ENCODE measurements at regions not wholly inside any gene's neighbourhood (a gene's known extent, or its start where the extent isn't known, plus 50 kb on each side); places are given as distances from the start of the nearest gene placed in this dataset.
A peak's percentile ranks its signal among the peaks of the same experiment; 100 is the strongest.

GRCh38 chr4:62618042-62618441 lies 1417.9 kb downstream of the ADGRL3 start:
- DNase-seq = no peak

GRCh38 chr4:62601737-62602136 lies 1401.6 kb downstream of the ADGRL3 start:
- DNase-seq = no peak

- DNase-seq = peak; percentile 7
Measured at GRCh38 chr4:62595265-62595664, 1395.1 kb downstream of the ADGRL3 start.

- no peak for DNase-seq
Measured at GRCh38 chr4:62591756-62592155, 1391.6 kb downstream of the ADGRL3 start.

- no peak for DNase-seq
Measured at GRCh38 chr4:62588671-62589070, 1388.5 kb downstream of the ADGRL3 start.

GRCh38 chr4:62571494-62571893 lies 1371.4 kb downstream of the ADGRL3 start:
- DNase-seq = no peak

GRCh38 chr4:62560858-62561257 lies 1360.7 kb downstream of the ADGRL3 start:
- no peak for DNase-seq

- no peak for DNase-seq
Measured at GRCh38 chr4:62550121-62550520, 1350.0 kb downstream of the ADGRL3 start.

GRCh38 chr4:62549601-62550000 lies 1349.5 kb downstream of the ADGRL3 start:
- DNase-seq = no peak

GRCh38 chr4:62548765-62549164 lies 1348.6 kb downstream of the ADGRL3 start:
- DNase-seq = no peak

- no peak for DNase-seq
Measured at GRCh38 chr4:62548108-62548524, 1348.0 kb downstream of the ADGRL3 start.

- DNase-seq = no peak
Measured at GRCh38 chr4:62544428-62544827, 1344.3 kb downstream of the ADGRL3 start.

- no peak for DNase-seq
Measured at GRCh38 chr4:62543002-62543401, 1342.9 kb downstream of the ADGRL3 start.

GRCh38 chr4:62533573-62533972 lies 1333.4 kb downstream of the ADGRL3 start:
- no peak for DNase-seq

- DNase-seq = no peak
Measured at GRCh38 chr4:62531731-62532130, 1331.6 kb downstream of the ADGRL3 start.

GRCh38 chr4:62531264-62531663 lies 1331.1 kb downstream of the ADGRL3 start:
- DNase-seq = no peak

GRCh38 chr4:62528874-62529273 lies 1328.7 kb downstream of the ADGRL3 start:
- no peak for DNase-seq

- no peak for DNase-seq
Measured at GRCh38 chr4:62526671-62527070, 1326.5 kb downstream of the ADGRL3 start.

GRCh38 chr4:62523256-62523655 lies 1323.1 kb downstream of the ADGRL3 start:
- DNase-seq = no peak

GRCh38 chr4:62522273-62522672 lies 1322.1 kb downstream of the ADGRL3 start:
- peak; percentile 65 for DNase-seq

GRCh38 chr4:62517716-62518115 lies 1317.6 kb downstream of the ADGRL3 start:
- DNase-seq = no peak

- no peak for DNase-seq
Measured at GRCh38 chr4:62513306-62513705, 1313.2 kb downstream of the ADGRL3 start.

GRCh38 chr4:62512271-62512670 lies 1312.1 kb downstream of the ADGRL3 start:
- no peak for DNase-seq

GRCh38 chr4:62510228-62510627 lies 1310.1 kb downstream of the ADGRL3 start:
- no peak for DNase-seq

GRCh38 chr4:62500296-62500695 lies 1300.2 kb downstream of the ADGRL3 start:
- DNase-seq = no peak

GRCh38 chr4:62495032-62495431 lies 1294.9 kb downstream of the ADGRL3 start:
- DNase-seq = no peak

All from NCI-H146 (cell line).